ENCODE measurements at regions not wholly inside any gene's neighbourhood (a gene's known extent, or its start where the extent isn't known, plus 50 kb on each side); places are given as distances from the start of the nearest gene placed in this dataset.

- no peak for DNase-seq
These were observed 192.8 kb upstream of the GDF10 start for GRCh38 chr10:47107007-47107747.

- DNase-seq, result no peak
These were observed 190.1 kb upstream of the GDF10 start for GRCh38 chr10:47109906-47110305.

GRCh38 chr10:47111329-47111862, 188.6 kb upstream of the GDF10 start:
- no peak for DNase-seq

- DNase-seq, result no peak
These were observed 187.4 kb upstream of the GDF10 start for GRCh38 chr10:47112612-47113011.

GRCh38 chr10:47113907-47114500, 186.0 kb upstream of the GDF10 start:
- DNase-seq, result no peak

- no peak for DNase-seq
These were observed 185.3 kb upstream of the GDF10 start for GRCh38 chr10:47114680-47115186.

GRCh38 chr10:47115322-47115721, 184.7 kb upstream of the GDF10 start:
- DNase-seq, result no peak

GRCh38 chr10:47116445-47116844, 183.6 kb upstream of the GDF10 start:
- no peak for DNase-seq

- no peak for DNase-seq
These were observed 181.7 kb upstream of the GDF10 start for GRCh38 chr10:47118326-47118725.

- DNase-seq, result no peak
These were observed 178.7 kb upstream of the GDF10 start for GRCh38 chr10:47121336-47121735.

- no peak for DNase-seq
These were observed 176.2 kb upstream of the GDF10 start for GRCh38 chr10:47123716-47124288.

- DNase-seq, result no peak
These were observed 172.7 kb upstream of the GDF10 start for GRCh38 chr10:47127188-47127785.

GRCh38 chr10:47130491-47130890, 169.5 kb upstream of the GDF10 start:
- DNase-seq, result no peak

- DNase-seq, result no peak
These were observed 166.0 kb upstream of the GDF10 start for GRCh38 chr10:47133871-47134570.

GRCh38 chr10:47136866-47137265, 163.1 kb upstream of the GDF10 start:
- peak; percentile 19 for DNase-seq

GRCh38 chr10:47137311-47137851, 162.6 kb upstream of the GDF10 start:
- DNase-seq, result no peak

GRCh38 chr10:47139121-47139520, 160.9 kb upstream of the GDF10 start:
- no peak for DNase-seq

- no peak for DNase-seq
These were observed 159.1 kb upstream of the GDF10 start for GRCh38 chr10:47140761-47141348.

- DNase-seq, result no peak
These were observed 158.6 kb upstream of the GDF10 start for GRCh38 chr10:47141349-47141748.

- DNase-seq, result no peak
These were observed 156.9 kb upstream of the GDF10 start for GRCh38 chr10:47143072-47143471.

- DNase-seq, result no peak
These were observed 156.5 kb upstream of the GDF10 start for GRCh38 chr10:47143473-47143872.

- no peak for DNase-seq
These were observed 155.5 kb upstream of the GDF10 start for GRCh38 chr10:47144525-47144924.
